NT2/D1 (cell line): ENCODE measurements at regions not wholly inside any gene's neighbourhood (a gene's known extent, or its start where the extent isn't known, plus 50 kb on each side); places are given as distances from the start of the nearest gene placed in this dataset.
"Not testable (repeated sequence)": the region's sequence is repeated elsewhere in the genome, so short reads cannot be mapped to it uniquely, and the experiment has no call there.

Source experiments
- DNase-seq: peaks from one replicate; pipeline ENCODE4 v3.0.0-alpha.2; 2011; ENCODE audit warnings: low read depth, low spot score
- H3K27me3 ChIP-seq: 2 replicates; pipeline ENCODE4 v1.6.0; 2011; ENCODE audit warnings: mild to moderate bottlenecking; ENCODE audit not compliant: insufficient read length, insufficient read depth
- H3K36me3 ChIP-seq: 2 replicates; pipeline ENCODE4 v1.6.1; 2011; ENCODE audit warnings: mild to moderate bottlenecking, low read length, mixed read lengths; ENCODE audit not compliant: insufficient read depth, insufficient read length
- H3K4me1 ChIP-seq: 2 replicates; pipeline ENCODE4 v1.5.1; 2011; ENCODE audit not compliant: insufficient read depth, insufficient read length
- H3K4me3 ChIP-seq: 2 replicates; pipeline ENCODE4 v1.5.1; 2011; ENCODE audit warnings: low read depth; ENCODE audit not compliant: insufficient read length
- H3K9ac ChIP-seq: 2 replicates; pipeline ENCODE4 v1.6.0; 2011; ENCODE audit warnings: low read depth; ENCODE audit not compliant: insufficient read length
- H3K9me3 ChIP-seq: 2 replicates; pipeline ENCODE4 v1.5.1; 2011; ENCODE audit warnings: mild to moderate bottlenecking, low read length; ENCODE audit not compliant: insufficient read depth
- SUZ12 ChIP-seq: IDR thresholded peaks from 2 replicates; pipeline ENCODE4 v1.6.1; 2011; ENCODE audit not compliant: insufficient read length, insufficient read depth; ENCODE audit errors: extremely low read depth
- YY1 ChIP-seq: IDR thresholded peaks from 2 replicates; pipeline ENCODE4 v1.6.1; 2011; ENCODE audit not compliant: insufficient read length, insufficient read depth
- ZNF274 ChIP-seq: IDR thresholded peaks from 2 replicates; pipeline ENCODE4 v1.6.1; 2011; ENCODE audit warnings: mild to moderate bottlenecking, low read depth, low read length

GRCh38 chr16:88128556-88128955 is 177.3 kb downstream of the BANP start:
- H3K9ac ChIP-seq, result no peak overlapping the region
- H3K9me3 ChIP-seq, result no peaks in the 10 kb centered on the region
- no peak for TF ChIP-seq ZNF274
- TF ChIP-seq SUZ12, result no peak
- no peak for TF ChIP-seq YY1
- no peaks in the 10 kb centered on the region for H3K4me1 ChIP-seq
- H3K27me3 ChIP-seq, result no peaks in the 10 kb centered on the region
- H3K4me3 ChIP-seq, result no peak overlapping the region
- DNase-seq, result no peak
- no peaks in the 10 kb centered on the region for H3K36me3 ChIP-seq

GRCh38 chr16:88129133-88129532 is 177.9 kb downstream of the BANP start:
- not testable (repeated sequence) for H3K36me3 ChIP-seq, DNase-seq, H3K4me1 ChIP-seq, H3K4me3 ChIP-seq, H3K9me3 ChIP-seq, H3K9ac ChIP-seq, H3K27me3 ChIP-seq

- no peaks in the 10 kb centered on the region for H3K4me1 ChIP-seq
- no peak overlapping the region for H3K9ac ChIP-seq
- H3K9me3 ChIP-seq, result no peaks in the 10 kb centered on the region
- H3K36me3 ChIP-seq, result no peaks in the 10 kb centered on the region
- no peak overlapping the region for H3K4me3 ChIP-seq
- DNase-seq, result no peak
- no peak for TF ChIP-seq YY1
- no peak for TF ChIP-seq ZNF274
- TF ChIP-seq SUZ12, result no peak
- H3K27me3 ChIP-seq, result no peaks in the 10 kb centered on the region
Observed at GRCh38 chr16:88130016-88130415, 178.8 kb downstream of the BANP start.

- Histone ChIP-seq H3K36me3 (no peaks in the 10 kb centered on the region), H3K4me3 (no peak overlapping the region), H3K4me1 (no peaks in the 10 kb centered on the region), H3K27me3 (no peaks in the 10 kb centered on the region), H3K9me3 (no peaks in the 10 kb centered on the region), H3K9ac (no peak overlapping the region)
- DNase-seq, result no peak
- no peak for TF ChIP-seq SUZ12
- no peak for TF ChIP-seq ZNF274
- TF ChIP-seq YY1, result no peak
Observed at GRCh38 chr16:88130681-88131080, 179.4 kb downstream of the BANP start.

GRCh38 chr16:88131256-88131655 is 180.0 kb downstream of the BANP start:
- H3K9ac ChIP-seq, result peak overlapping the region; percentile 17
- TF ChIP-seq YY1, result no peak
- no peak for TF ChIP-seq ZNF274
- no peak for TF ChIP-seq SUZ12
- no peaks in the 10 kb centered on the region for H3K36me3 ChIP-seq
- no peak overlapping the region for H3K4me3 ChIP-seq
- no peak for DNase-seq
- peaks cover 2% of the 10 kb centered on the region for H3K4me1 ChIP-seq
- H3K27me3 ChIP-seq, result no peaks in the 10 kb centered on the region
- no peaks in the 10 kb centered on the region for H3K9me3 ChIP-seq

GRCh38 chr16:88131966-88132365 is 180.7 kb downstream of the BANP start:
- peaks cover 2% of the 10 kb centered on the region for H3K4me1 ChIP-seq
- no peak overlapping the region for H3K4me3 ChIP-seq
- no peak overlapping the region for H3K9ac ChIP-seq
- H3K36me3 ChIP-seq, result no peaks in the 10 kb centered on the region
- TF ChIP-seq YY1, result no peak
- no peak for TF ChIP-seq SUZ12
- TF ChIP-seq ZNF274, result no peak
- H3K27me3 ChIP-seq, result no peaks in the 10 kb centered on the region
- H3K9me3 ChIP-seq, result peaks cover 2% of the 10 kb centered on the region; the same call in 1 of the 2 replicates
- DNase-seq, result no peak

GRCh38 chr16:88132836-88133506 is 181.7 kb downstream of the BANP start:
- Histone ChIP-seq H3K9me3 (peaks cover 12% of the 10 kb centered on the region; the same call in 1 of the 2 replicates), H3K4me1 (peaks cover 2% of the 10 kb centered on the region), H3K36me3 (no peaks in the 10 kb centered on the region), H3K4me3 (no peak overlapping the region), H3K27me3 (no peaks in the 10 kb centered on the region), H3K9ac (no peak overlapping the region)
- no peak for DNase-seq
- TF ChIP-seq SUZ12, result no peak

- no peaks in the 10 kb centered on the region for H3K27me3 ChIP-seq
- H3K4me1 ChIP-seq, result peaks cover 2% of the 10 kb centered on the region
- H3K36me3 ChIP-seq, result no peaks in the 10 kb centered on the region
- no peak overlapping the region for H3K9ac ChIP-seq
- DNase-seq, result no peak
- H3K9me3 ChIP-seq, result peaks cover 17% of the 10 kb centered on the region
- no peak overlapping the region for H3K4me3 ChIP-seq
- TF ChIP-seq ZNF274 (no peak), SUZ12 (no peak), YY1 (no peak)
Observed at GRCh38 chr16:88133507-88133843, 182.2 kb downstream of the BANP start.

GRCh38 chr16:88134172-88134898 is 183.1 kb downstream of the BANP start:
- not testable (repeated sequence) for H3K9ac ChIP-seq, H3K4me1 ChIP-seq, H3K4me3 ChIP-seq, H3K27me3 ChIP-seq, H3K36me3 ChIP-seq, DNase-seq
- H3K9me3 ChIP-seq, result peaks cover 25% of the 10 kb centered on the region

- not testable (repeated sequence) for DNase-seq, H3K27me3 ChIP-seq, H3K36me3 ChIP-seq, H3K4me1 ChIP-seq, H3K4me3 ChIP-seq, H3K9ac ChIP-seq
- H3K9me3 ChIP-seq, result peaks cover 31% of the 10 kb centered on the region
Observed at GRCh38 chr16:88134899-88135682, 183.9 kb downstream of the BANP start.
